SIG-M5 treated with dmso at 0.1 percent for 504 hours (cell line): ENCODE measurements at regions not wholly inside any gene's neighbourhood (a gene's known extent, or its start where the extent isn't known, plus 50 kb on each side); places are given as distances from the start of the nearest gene placed in this dataset.
"Not testable (repeated sequence)": the region's sequence is repeated elsewhere in the genome, so short reads cannot be mapped to it uniquely, and the experiment has no call there.

Experiments
- DNase-seq: peaks from one replicate; lab custom pipeline; 2025; ENCODE audit not compliant: unreplicated experiment; lab: John Stamatoyannopoulos, UW

- no peak for DNase-seq
Measured at GRCh38 chr18:73151086-73151485, 283.3 kb upstream of the NETO1 start.

DNA sequence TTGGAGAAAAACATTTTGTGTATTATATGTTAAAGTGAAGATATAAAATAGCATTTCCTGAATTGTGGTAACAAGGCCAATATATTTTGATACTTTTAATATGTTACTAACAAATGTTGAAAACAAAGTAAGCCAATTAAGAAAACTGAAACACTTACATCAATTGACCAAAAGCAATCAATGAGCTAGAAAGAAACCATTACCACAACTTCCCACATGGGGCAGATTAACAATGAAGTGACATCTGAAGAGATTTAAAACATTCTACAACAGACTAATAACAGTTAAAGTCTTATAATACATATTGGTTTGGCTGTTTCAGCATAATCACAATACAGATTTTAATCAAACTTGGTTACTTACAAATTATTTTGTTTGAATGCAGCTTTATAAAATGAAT is 282.4 kb upstream of the NETO1 start:
- no peak for DNase-seq

- DNase-seq = no peak
Measured at GRCh38 chr18:73147590-73147989, 279.8 kb upstream of the NETO1 start.

GRCh38 chr18:73144030-73144429 is 276.2 kb upstream of the NETO1 start:
- no peak for DNase-seq

DNA sequence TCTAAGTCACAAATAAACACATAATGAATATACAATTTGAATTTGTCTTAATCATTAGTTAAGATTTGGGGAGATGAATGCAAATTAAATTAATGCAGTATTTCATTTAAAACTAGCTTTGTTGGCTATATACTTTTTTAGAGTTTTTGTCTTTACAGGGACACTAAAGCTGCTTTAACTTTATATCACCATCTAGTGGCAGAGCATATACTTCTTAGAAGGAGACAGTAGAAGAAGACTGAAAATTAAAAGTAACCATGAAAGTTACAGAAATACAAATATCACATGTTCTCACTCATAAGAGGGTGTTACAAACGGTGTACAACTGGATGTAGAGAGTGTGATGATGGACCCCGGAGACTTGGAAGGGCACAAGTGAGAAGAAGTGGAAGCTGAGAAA is 268.3 kb upstream of the NETO1 start:
- DNase-seq = peak; percentile 28

DNA sequence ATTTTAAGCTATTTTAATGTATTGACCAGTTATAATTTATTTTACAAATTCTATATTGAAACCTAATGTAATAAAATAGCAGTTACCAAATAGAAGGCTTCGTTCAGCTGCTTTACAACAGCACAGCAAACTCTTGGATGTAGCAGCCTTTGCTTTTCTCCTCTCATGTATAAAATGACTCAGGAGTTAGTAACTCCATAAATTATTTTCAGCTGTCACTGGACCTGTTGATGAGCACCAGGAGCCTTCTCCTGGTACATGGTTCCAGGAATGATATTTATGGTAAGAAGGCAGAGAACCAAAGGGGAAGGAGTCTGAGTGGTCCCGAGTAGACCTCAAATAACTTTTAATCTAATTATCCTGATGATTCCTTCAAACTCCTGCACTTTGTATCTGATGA is 256.4 kb upstream of the NETO1 start:
- DNase-seq = no peak

GRCh38 chr18:73121207-73121606 is 253.4 kb upstream of the NETO1 start:
- DNase-seq = no peak

DNA sequence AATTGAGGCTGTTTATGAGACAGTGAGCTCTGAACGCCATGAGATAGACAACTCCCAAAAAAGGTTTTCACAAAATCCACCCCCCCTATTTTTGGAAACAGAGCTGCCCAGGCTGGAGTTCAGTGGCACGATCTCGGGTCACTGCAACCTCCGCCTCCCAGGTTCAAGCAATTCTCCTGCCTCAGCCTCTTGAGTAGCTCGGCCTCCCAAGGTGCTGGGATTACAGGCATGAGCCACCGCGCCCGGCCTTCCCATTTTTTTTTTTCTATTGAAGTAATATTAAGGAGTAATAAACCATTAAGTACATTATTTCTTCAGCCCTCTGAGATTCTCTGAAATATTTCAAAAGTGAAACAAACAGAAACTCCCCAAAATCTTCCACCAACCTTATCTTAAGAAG is 252.8 kb upstream of the NETO1 start:
- no peak for DNase-seq

DNA sequence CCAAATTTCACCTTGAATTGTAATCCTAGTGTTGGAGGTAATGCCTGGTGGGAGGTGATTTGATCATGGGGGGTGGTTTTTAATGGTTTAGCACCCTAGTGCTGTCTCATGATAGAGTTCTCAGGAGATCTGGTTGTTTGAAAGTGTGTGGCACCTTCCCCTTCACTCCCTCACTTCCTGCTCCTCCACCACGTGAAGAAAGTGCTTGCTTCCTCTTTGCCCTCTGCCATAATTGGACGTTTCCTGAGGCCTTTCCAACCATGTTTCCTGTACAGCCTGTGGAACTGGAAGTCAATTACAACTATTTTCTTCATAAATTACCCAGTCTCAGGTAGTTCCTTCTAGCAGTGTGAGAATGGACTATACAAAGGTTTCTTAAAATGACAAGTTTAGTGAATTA is 251.8 kb upstream of the NETO1 start:
- no peak for DNase-seq

DNA sequence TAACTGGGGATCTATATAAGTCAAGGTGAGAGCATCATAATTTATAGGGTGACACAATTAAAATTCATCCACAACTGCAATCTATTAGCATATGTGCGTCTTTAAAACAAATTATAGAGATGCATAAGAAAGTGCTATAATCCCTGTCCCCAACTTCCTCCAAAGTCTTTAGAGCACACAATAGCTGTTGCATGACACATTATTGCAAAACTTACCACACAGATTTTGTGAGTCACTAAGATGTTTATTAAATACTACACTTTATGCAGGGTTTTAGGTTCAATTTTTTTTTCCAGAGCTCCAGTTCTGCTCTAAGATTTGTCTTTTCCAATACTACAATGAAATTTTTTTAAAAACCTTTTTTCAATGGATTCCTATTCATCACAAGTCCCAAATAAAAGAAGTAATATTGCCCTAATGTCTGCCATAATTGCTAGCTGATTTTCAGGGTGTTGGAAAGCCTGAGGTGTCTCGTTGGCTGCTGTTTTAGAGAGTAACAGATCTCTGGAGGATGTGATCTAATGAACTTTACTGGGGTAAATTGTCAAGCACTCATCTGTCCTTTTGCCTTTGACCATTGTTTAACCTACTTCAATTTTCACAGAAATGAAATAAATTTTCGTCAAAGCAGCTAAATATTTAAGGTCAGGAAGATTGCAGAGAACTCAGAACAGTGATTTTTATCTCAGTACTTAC is 250.5 kb upstream of the NETO1 start:
- DNase-seq = no peak

DNA sequence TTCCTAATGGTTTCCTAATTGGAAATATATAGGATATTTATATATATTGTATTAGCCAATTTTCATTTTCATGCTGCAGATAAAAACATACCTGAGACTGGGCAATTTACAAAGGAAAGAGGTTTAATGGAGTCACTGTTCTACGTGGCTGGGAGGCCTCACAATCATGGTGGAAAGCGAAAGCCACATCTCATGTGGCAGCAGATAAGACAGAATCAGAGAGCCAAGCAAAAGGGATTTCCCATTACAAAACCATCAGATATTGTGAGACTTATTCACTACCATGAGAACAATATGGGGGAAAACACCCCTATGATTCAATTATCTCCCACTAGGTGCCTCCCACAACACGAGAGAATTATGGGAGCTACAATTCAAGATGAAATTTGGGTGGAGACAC is 242.5 kb upstream of the NETO1 start:
- no peak for DNase-seq

GRCh38 chr18:73101977-73102376 is 234.2 kb upstream of the NETO1 start:
- DNase-seq = no peak

DNA sequence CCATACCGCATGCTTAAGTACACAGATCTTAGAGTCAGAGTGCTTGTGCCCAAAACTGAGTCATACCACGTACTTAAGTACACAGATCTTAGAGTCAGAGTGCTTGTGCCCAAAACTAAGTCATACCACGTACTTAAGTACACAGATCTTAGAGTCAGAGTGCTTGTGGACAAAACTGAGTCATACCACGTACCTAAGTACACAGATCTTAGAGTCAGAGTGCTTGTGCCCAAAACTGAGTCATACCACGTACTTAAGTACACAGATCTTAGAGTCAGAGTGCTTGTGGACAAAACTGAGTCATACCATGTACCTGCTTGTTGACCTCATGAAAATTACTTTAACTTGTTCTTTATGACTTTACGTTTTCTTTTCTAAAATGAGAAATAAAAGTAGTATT is 233.7 kb upstream of the NETO1 start:
- DNase-seq = not testable (repeated sequence)

DNA sequence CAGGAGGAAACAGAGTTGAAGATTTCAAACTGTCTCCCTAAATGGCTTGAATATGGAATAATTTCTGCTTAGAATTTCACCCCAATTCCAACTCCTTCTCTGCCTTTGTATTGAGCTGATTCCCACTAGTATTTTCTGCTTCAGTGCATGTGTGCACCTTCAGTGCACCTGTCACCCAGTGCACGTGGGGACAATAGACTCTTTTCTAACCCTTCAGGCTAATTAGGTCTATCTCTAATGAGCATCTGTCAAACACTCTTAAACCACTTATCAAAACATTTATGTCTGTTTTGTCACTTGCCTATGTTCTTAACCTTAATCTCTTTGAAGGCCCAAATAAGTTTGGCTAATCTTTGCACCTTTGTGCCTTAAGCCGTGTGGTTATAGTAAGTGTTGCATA is 232.0 kb upstream of the NETO1 start:
- DNase-seq = no peak

GRCh38 chr18:73093687-73094250 is 226.0 kb upstream of the NETO1 start:
- DNase-seq = no peak

- DNase-seq = no peak
Measured at GRCh38 chr18:73088445-73088844, 220.7 kb upstream of the NETO1 start.

DNA sequence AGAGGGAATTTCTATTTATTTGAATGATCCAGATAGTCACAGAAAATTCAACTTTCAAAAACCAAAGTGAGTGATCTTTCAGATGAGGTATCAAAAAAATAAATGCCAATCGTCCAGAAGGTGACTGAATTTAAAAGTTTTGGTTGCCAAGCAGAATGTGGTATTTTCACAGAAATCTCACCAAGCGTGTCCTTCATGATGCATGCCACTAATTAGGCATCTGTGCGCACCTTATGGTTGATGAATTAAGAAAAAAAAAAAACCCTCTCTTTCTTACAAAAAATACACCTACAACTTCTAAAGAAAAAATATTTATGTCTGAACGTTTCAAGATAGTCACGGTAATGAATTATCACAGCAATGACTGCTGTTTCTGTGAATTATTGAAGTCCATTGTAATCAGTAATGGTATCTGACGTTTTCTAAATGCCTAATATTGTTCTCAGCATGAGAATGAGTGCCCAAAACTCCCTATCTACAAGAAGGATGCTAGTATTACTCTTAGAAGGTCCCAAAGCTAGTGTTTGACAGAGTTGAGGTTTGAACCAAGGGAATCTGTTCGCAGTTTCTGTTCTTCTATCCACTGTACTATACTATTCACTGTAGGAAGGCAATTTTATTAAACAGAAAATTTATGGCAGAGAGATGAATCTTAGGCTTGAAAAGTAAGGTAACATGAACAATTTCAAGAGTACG is 219.6 kb upstream of the NETO1 start:
- no peak for DNase-seq

DNA sequence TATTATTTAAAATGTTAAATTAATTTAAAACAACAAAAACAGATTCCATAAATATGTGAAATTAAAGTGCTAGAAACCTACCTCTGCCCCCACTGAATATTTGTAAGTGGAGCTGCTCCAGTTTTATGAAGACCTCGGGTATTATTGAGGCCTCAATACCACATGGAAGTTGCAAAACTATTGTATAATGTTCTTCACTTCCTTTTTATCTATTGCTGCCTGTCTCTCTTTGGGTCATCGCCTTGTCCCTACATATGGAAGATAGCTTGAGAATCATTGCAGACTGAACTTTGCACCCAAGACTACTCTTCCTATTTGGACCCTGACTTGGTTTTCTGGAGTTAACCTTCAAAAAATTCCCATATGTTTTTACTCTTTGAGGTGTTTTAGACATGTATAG is 212.1 kb upstream of the NETO1 start:
- no peak for DNase-seq

- no peak for DNase-seq
Measured at GRCh38 chr18:73060666-73061288, 193.0 kb upstream of the NETO1 start.

DNA sequence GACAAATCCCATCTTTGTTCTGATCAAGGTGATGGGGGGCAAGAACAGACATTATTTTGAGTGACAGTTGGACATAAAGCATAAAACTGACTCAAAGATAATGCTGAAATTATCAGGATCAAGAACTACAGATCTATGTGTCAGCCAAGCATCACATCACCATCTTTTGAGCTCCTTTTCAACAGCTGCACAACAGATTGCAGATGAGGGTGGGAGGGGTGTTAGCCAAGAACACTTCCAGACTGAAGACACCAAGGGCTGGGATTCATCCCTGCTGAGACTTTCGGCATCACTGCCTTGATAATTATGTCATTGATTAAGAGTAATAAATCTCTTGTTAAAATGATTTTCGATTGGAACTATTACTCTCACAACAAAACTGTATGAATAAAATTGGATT is 191.5 kb upstream of the NETO1 start:
- DNase-seq = no peak

DNA sequence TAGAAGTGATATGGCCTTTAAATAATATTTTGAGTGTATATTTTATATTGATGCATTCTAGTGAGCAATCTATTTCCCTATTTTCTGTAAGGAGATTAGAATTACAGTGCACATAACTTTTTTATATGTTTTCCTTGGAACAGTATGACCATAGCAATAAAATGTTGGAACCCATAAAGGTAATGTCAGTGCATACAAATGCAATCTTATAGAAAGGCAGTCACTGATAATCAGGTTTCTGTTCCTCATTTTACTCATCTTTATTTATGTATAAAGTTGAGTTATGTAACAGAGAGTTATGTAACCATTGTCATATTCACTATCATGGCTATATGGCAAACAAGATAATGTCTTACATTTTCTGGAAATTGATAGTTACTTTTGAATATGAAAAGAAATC is 179.9 kb upstream of the NETO1 start:
- DNase-seq = peak; percentile 54

DNA sequence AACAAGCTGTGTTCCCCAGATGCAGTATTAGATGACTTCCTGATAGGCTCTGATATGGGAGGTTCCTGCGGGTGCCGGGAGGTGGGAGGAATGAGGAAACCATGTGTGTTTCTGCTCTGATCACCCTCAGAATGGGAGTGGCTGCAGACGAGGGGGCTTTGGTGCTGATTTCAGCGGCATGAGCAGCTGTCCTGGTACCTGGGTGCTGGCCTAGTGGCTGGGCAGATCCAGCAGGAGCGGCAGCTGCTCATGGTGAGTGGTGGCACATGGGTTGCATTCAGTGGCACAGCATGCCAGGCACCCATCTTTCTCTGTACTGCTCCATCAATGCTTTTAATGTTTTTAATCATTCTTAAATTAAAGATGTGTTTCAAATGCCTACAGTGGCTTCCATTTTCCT is 177.2 kb upstream of the NETO1 start:
- DNase-seq = no peak
